ENCODE measurements at regions not wholly inside any gene's neighbourhood (a gene's known extent, or its start where the extent isn't known, plus 50 kb on each side); places are given as distances from the start of the nearest gene placed in this dataset.

DNA sequence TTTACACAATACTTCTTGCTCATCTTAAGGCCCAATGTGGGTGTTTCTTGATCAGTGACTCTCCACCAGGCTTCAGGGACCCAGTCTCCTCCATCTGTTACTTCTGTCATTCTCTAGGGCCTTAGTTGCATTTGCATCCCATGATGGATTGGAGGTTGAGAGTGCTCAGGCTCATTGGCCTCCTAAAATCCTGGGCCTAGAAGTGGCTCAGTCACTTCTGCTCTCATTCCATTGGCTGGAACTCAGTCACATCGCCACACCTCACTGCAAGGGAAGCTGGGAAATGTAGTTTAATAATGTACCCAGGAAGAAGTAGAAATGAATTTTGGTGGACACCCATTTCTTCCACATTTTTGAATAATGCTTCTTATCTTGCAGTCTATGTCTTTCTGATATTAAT, 223.5 kb downstream of the HRH4 start:
- TF ChIP-seq, protein P1, sequence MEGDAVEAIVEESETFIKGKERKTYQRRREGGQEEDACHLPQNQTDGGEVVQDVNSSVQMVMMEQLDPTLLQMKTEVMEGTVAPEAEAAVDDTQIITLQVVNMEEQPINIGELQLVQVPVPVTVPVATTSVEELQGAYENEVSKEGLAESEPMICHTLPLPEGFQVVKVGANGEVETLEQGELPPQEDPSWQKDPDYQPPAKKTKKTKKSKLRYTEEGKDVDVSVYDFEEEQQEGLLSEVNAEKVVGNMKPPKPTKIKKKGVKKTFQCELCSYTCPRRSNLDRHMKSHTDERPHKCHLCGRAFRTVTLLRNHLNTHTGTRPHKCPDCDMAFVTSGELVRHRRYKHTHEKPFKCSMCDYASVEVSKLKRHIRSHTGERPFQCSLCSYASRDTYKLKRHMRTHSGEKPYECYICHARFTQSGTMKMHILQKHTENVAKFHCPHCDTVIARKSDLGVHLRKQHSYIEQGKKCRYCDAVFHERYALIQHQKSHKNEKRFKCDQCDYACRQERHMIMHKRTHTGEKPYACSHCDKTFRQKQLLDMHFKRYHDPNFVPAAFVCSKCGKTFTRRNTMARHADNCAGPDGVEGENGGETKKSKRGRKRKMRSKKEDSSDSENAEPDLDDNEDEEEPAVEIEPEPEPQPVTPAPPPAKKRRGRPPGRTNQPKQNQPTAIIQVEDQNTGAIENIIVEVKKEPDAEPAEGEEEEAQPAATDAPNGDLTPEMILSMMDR (IDR thresholded peaks at IDR 0.05; ENCODE audit: low read depth, low read length, missing control alignments) = no peak
- no peak for DNase-seq
- in situ Hi-C loops (cut with HindIII; ENCODE audit: low pct_ligation_motif_present, low sequenced_read_pairs) = no loop called here
- H3K36me3 ChIP-seq (replicated peaks) = no peaks in the 10 kb centered on the region
- H3K27me3 ChIP-seq (replicated peaks) = no peaks in the 10 kb centered on the region
- no peak overlapping the region for H3K27ac ChIP-seq
- H3K4me3 ChIP-seq (ENCODE audit: low read depth, low read length) = no peak overlapping the region

GRCh38 chr18:24685254-24685959, 225.0 kb downstream of the HRH4 start:
- H3K4me3 ChIP-seq (ENCODE audit: low read depth, low read length) = no peak overlapping the region
- in situ Hi-C loops (cut with HindIII; ENCODE audit: low pct_ligation_motif_present, low sequenced_read_pairs) = no loop called here

DNA sequence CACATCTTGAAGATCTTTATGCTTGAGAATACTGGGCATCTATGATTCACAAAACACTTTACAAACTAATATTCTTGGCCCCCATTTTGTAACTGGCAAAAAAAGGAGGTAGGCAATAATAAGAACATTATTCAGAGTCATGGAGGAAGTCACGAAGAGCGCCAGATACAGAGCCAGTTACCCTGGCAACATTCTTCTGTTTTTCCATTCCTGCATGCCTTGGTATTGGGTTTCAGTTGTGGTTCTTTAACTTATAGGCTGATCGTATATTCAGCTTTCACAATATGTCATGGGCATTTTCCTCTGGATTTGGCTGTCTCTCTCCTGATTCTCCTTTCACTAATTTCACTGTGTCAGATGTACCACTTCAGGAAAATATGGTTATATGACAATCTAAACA, 234.7 kb downstream of the HRH4 start:
- DNase-seq = no peak
- TF ChIP-seq, protein P1 (IDR thresholded peaks at IDR 0.05; ENCODE audit: low read depth, low read length, missing control alignments) = no peak
- Histone ChIP-seq H3K4me3 (ENCODE audit: low read depth, low read length) (no peak overlapping the region), H3K27ac (no peak overlapping the region), H3K27me3 (replicated peaks) (no peaks in the 10 kb centered on the region), H3K36me3 (replicated peaks) (no peaks in the 10 kb centered on the region)
- in situ Hi-C loops (cut with HindIII; ENCODE audit: low pct_ligation_motif_present, low sequenced_read_pairs) = no loop called here

More at GRCh38 chr18:24685254-24685959, 225.0 kb downstream of the HRH4 start:
- TF ChIP-seq, protein P1 (IDR thresholded peaks at IDR 0.05; ENCODE audit: low read depth, low read length, missing control alignments) = no peak
- Histone ChIP-seq H3K36me3 (replicated peaks) (no peaks in the 10 kb centered on the region), H3K27me3 (replicated peaks) (no peaks in the 10 kb centered on the region), H3K27ac (no peak overlapping the region)
- no peak for DNase-seq

GRCh38 chr18:24702001-24702515, 241.6 kb downstream of the HRH4 start:
- no peak for DNase-seq
- TF ChIP-seq, protein P1 (IDR thresholded peaks at IDR 0.05; ENCODE audit: low read depth, low read length, missing control alignments) = no peak
- Histone ChIP-seq H3K36me3 (replicated peaks) (no peaks in the 10 kb centered on the region), H3K27ac (no peak overlapping the region), H3K27me3 (replicated peaks) (no peaks in the 10 kb centered on the region), H3K4me3 (ENCODE audit: low read depth, low read length) (no peak overlapping the region)
- in situ Hi-C loops (cut with HindIII; ENCODE audit: low pct_ligation_motif_present, low sequenced_read_pairs) = no loop called here

DNA sequence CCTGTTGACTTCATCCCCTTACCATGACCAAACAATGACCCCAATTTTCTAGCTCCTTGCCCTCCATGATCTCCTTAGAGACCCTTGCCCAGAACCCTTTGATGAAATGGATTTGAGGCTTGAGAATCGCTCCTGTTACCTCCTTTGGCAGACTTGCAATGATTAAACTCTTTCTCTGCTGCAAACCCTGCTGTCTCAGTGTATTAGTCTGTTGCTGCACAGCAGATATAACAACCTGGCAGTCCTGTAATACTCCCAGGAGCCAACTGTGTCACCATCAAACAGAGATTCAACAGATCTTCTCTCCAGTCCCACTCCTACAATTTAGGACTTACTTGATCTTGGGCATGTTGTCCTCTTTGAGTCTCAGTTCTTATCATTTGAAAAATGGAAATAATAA, 242.9 kb downstream of the HRH4 start:
- Histone ChIP-seq H3K27ac (no peak overlapping the region), H3K36me3 (replicated peaks) (no peaks in the 10 kb centered on the region), H3K27me3 (replicated peaks) (no peaks in the 10 kb centered on the region), H3K4me3 (ENCODE audit: low read depth, low read length) (no peak overlapping the region)
- in situ Hi-C loops (cut with HindIII; ENCODE audit: low pct_ligation_motif_present, low sequenced_read_pairs) = no loop called here
- TF ChIP-seq, protein P1 (IDR thresholded peaks at IDR 0.05; ENCODE audit: low read depth, low read length, missing control alignments) = no peak
- no peak for DNase-seq

Data from brain microvascular endothelial cell (primary cell).